ENCODE measurements at regions not wholly inside any gene's neighbourhood (a gene's known extent, or its start where the extent isn't known, plus 50 kb on each side); places are given as distances from the start of the nearest gene placed in this dataset.
"Not testable (repeated sequence)": the region's sequence is repeated elsewhere in the genome, so short reads cannot be mapped to it uniquely, and the experiment has no call there.

DNA sequence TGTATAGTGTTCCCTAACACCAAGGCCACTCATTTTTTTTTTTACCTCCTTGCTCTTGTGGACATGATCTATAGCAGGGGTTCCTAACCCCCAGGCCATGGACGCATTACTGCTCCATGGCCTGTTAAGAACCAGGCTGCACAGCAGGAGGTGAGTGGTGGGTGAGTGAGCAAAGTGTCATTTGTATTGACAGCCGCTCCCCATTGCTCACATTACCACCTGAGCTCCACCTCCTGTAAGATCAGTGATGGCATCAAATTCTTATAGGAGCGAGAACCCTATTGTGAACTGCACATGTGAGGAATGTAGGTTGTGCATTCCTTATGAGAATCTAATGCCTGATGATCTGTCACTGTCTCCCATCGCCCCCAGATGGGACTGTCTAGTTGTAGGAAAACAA, 342.0 kb downstream of the SOX9 start:
- Histone ChIP-seq H3K4me1 (peaks cover 4% of the 10 kb centered on the region), H3K27ac (no peak overlapping the region), H3K4me3 (no peak overlapping the region), H3K9me3 (no peaks in the 10 kb centered on the region), H3K36me3 (ENCODE audit: low read depth, missing control alignments) (no peaks in the 10 kb centered on the region), H3K27me3 (no peaks in the 10 kb centered on the region)
- TF ChIP-seq CTCF (IDR thresholded peaks at IDR 0.05): no peak
- no peak for TF ChIP-seq POLR2A (IDR thresholded peaks at IDR 0.05)
- intact Hi-C loops (cut with DNase I; ENCODE audit: low total_unique reads): no loop called here
- 89 to 96% methylated on average over 4 of the region's 4 CpGs for WGBS, 2 donors
- DNase-seq: no peak

- TF ChIP-seq CTCF (IDR thresholded peaks at IDR 0.05) (no peak), POLR2A (IDR thresholded peaks at IDR 0.05) (no peak)
- Histone ChIP-seq H3K27ac (no peak overlapping the region), H3K9me3 (no peaks in the 10 kb centered on the region), H3K36me3 (ENCODE audit: low read depth, missing control alignments) (no peaks in the 10 kb centered on the region), H3K4me3 (no peak overlapping the region), H3K4me1 (peaks cover 4% of the 10 kb centered on the region), H3K27me3 (no peaks in the 10 kb centered on the region)
- no peak for DNase-seq
- 89 to 91% methylated on average over 8 to 10 of the region's 10 CpGs for WGBS, 2 donors
- intact Hi-C loops (cut with DNase I; ENCODE audit: low total_unique reads): no loop called here
Measured at GRCh38 chr17:72463287-72464102, 342.7 kb downstream of the SOX9 start.

DNA sequence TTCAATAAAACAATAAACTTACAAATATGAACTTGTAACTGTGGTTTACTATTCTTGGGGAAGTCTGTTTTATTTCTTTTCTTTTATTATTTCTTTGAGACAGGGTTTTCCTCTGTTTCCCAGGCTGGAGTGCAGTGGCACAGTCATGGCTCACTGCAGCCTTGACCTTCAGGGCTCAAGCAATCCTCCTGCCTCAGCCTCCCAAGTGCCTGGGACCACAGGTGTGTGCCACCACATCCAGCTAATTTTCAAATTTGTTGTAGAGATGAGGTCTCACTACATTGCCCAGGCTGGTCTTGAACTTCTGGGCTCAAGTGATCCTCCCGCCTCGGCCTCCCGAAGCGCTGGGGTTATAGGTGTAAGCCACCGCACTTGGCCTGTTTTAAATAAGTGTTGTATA, 343.4 kb downstream of the SOX9 start:
- intact Hi-C loops (cut with DNase I; ENCODE audit: low total_unique reads); H3K4me1 ChIP-seq; H3K36me3 ChIP-seq (ENCODE audit: low read depth, missing control alignments); H3K27me3 ChIP-seq; H3K4me3 ChIP-seq; DNase-seq; H3K27ac ChIP-seq; H3K9me3 ChIP-seq: not testable (repeated sequence)
- 91 to 96% methylated on average over 5 of the region's 5 CpGs for WGBS, 2 donors

- no peak for TF ChIP-seq POLR2A (IDR thresholded peaks at IDR 0.05)
- no peak for TF ChIP-seq CTCF (IDR thresholded peaks at IDR 0.05)
- DNase-seq: peak; percentile 35
- intact Hi-C loops (cut with DNase I; ENCODE audit: low total_unique reads): no loop called here
- H3K4me3 ChIP-seq: no peak overlapping the region
- peak overlapping the region in 1 of 2 donors; percentile 53 for H3K27ac ChIP-seq
- H3K36me3 ChIP-seq (ENCODE audit: low read depth, missing control alignments): no peaks in the 10 kb centered on the region
- peaks cover 4% of the 10 kb centered on the region for H3K4me1 ChIP-seq
- WGBS, 2 donors: 62 to 63% methylated on average over 18 of the region's 18 CpGs
- H3K9me3 ChIP-seq: no peaks in the 10 kb centered on the region
- H3K27me3 ChIP-seq: no peaks in the 10 kb centered on the region
Measured at GRCh38 chr17:72465191-72466024, 344.6 kb downstream of the SOX9 start.

- Histone ChIP-seq H3K27ac (no peak overlapping the region), H3K36me3 (ENCODE audit: low read depth, missing control alignments) (no peaks in the 10 kb centered on the region), H3K4me1 (peaks cover 4% of the 10 kb centered on the region), H3K4me3 (no peak overlapping the region), H3K27me3 (no peaks in the 10 kb centered on the region), H3K9me3 (no peaks in the 10 kb centered on the region)
- TF ChIP-seq POLR2A (IDR thresholded peaks at IDR 0.05) (no peak), CTCF (IDR thresholded peaks at IDR 0.05) (no peak)
- DNase-seq: peak; percentile 26
- intact Hi-C loops (cut with DNase I; ENCODE audit: low total_unique reads): no loop called here
Measured at GRCh38 chr17:72466199-72466598, 345.4 kb downstream of the SOX9 start.

All from testis (tissue), 2 donors.